ENCODE measurements at regions not wholly inside any gene's neighbourhood (a gene's known extent, or its start where the extent isn't known, plus 50 kb on each side); places are given as distances from the start of the nearest gene placed in this dataset.

DNA sequence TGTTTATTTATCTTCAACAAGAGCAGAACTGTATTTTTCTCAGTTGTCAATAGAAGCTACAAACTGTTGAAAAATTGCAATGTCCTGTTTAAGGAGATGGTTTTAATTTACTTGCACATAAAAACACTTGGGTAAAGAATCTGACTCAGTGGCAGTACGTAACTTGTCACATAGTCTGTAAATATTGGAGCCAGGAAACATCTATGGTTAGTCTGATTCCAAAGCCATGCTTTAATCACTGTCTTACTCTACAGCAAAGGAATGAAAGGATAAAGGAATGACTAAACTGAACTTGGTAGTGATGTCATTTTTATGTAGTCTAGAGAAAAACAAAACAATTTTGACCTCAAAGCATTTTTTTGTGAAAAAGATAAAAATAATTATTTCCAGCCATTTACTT is 537.2 kb downstream of the STIM2 start:
- TF ChIP-seq EZH2 (IDR thresholded peaks at IDR 0.05) (no peak), POLR2AphosphoS5 (IDR thresholded peaks at IDR 0.05; ENCODE audit: borderline replicate concordance, low read depth, low read length) (no peak)
